ENCODE measurements at regions not wholly inside any gene's neighbourhood (a gene's known extent, or its start where the extent isn't known, plus 50 kb on each side); places are given as distances from the start of the nearest gene placed in this dataset.
"Not testable (repeated sequence)": the region's sequence is repeated elsewhere in the genome, so short reads cannot be mapped to it uniquely, and the experiment has no call there.

DNA sequence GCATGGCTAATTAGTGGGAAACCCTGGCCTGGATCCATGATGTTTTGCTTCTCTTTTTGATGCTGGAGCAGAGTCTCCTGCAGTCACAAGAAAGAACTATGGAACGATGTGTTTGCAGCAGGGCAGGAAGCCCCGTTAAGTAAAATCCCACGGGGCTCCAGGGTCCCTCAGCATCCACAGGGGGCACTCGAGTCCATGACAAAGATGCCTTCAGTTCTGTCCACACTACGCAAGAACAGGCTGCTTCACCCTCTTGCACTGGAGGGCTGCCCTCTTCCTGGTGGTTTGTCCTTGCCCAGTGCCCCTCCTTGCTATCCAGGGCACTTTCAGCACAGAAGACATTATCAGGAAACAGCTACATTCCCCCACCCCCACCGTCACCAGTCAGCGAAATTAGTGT is 196.9 kb downstream of the POTED start:
- not testable (repeated sequence) for DNase-seq

DNA sequence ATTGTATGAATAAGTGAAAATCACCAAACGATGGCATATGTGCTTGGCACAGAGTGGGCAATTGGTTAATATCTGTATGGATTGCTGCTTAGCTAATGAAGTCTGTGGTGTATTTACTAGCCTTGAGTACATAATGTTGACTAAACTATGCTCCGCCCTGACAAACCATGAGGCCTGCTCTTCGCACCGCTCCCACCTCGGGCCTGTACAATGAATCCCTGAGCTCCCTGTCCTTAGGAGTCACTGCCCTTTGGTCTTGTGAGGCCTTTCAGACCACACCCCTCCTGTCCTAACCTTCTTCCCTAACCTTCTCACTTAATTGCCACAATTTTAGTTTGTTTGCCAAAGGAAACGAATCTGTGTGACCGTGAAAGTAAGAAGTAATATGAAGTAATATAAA is 193.2 kb downstream of the POTED start:
- DNase-seq, result not testable (repeated sequence)

All from fibroblast of skin of back (primary cell).